Hematopoietic multipotent progenitor cell treated with erythropoietin and hydrocortisone succinate and interleukin-3 and kit ligand, for 15 days (in vitro differentiated cells): ENCODE measurements at regions not wholly inside any gene's neighbourhood (a gene's known extent, or its start where the extent isn't known, plus 50 kb on each side); places are given as distances from the start of the nearest gene placed in this dataset.
"Not testable (repeated sequence)": the region's sequence is repeated elsewhere in the genome, so short reads cannot be mapped to it uniquely, and the experiment has no call there.

Source experiments
- DNase-seq: peaks from one replicate; pipeline ENCODE4 v3.0.0-alpha.2; 2015; ENCODE audit warnings: low spot score

GRCh38 chr14:101616202-101616601 lies 54.9 kb downstream of the DIO3 start:
- no peak for DNase-seq

DNA sequence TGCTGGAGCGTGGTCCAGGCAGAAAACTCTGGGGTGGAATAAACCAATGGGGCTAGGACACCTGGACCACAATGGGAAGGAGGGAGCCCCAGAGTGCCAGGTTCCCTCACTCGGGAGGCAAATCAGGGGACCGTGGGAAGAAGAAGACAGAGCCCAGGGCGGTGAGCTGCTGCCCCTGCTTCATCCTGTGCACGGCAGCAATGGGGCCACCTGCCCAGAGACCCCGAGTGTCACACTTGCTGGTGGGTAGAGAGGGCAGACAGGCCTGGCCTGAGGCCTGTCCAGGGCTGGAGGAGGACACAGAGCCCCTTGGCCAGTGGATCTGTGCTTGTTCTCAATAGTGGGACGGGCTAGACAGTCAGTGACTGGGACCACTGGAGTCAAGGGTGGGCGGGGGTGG lies 58.2 kb downstream of the DIO3 start:
- no peak for DNase-seq

DNA sequence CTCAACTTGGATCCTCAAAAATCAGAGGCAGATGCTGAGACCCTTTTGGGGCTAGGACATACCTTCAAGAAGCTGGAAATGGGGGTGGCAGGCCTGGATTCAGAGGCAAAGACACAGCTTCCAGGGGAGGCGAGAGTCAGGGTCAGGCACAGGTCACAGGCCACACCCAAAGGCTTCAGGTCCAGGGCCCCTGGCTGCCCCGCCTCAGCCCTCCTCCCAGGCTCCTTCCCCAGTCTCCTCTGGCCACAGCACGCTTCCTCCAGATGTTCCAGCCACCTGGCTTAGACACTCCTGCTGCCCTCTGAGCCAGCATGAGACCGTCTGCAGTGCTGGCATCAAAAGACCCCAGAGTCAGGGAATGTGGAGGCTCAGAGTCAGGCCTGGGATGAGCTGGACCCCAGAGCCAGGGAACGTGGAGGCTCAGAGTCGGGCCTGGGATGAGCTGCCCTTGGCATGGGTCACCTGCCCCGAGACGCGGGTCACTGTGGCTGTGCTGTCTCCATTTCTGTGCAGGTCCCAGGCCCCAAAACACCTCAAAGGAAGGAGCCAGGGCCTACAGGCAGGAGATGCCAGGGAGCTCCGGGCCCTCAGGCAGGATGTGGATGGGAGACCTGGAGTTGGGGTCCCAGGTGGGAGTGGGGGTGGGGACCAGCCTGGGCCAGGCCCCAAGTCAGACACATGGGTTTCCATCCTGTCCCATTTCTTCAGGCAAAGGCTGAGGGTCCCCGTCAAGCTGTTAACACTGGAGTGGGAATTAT lies 58.9 kb downstream of the DIO3 start:
- DNase-seq = no peak

- no peak for DNase-seq
Observed at GRCh38 chr14:101620821-101621785, 59.8 kb downstream of the DIO3 start.

DNA sequence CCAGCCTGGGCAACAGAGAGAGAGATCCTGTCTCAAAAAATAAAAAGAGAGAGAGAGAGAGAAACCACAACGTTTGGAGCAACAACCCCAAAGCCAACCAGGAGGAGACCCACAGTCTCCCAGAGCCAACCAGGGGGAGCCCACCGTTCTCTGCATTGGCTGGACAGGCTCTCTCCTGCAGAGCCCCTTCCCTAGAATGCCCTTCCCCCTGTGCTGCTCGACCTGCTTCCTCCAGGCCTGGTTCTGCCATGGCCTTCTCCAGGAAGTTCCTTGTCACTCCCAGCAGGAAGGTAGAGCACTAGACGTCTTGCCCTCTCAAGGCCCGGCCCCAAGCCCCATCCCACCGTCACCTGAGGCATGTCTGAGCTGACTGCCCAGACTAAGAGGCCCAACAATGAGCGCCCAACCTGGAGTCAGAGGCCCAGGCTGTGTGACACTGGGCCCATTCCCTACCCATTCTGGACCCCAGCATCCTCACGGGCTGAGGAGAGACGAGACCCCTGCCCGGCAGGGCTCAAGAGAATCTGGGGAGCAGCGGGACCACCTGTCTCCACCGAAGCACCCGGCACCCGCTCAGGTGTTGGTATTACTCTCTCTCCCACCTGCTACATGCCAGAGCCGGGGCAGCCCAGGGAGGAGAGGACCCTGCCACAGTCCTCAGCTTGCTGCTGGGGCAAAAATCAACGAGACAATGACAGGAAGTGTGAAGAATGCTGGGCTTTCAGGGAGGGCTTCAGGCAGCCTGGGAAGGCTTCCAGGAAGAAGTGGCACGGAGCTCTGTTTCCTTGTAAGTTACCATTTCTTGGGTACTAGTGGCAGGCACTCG lies 61.2 kb downstream of the DIO3 start:
- DNase-seq = no peak

- no peak for DNase-seq
Observed at GRCh38 chr14:101623077-101623372, 61.7 kb downstream of the DIO3 start.

DNA sequence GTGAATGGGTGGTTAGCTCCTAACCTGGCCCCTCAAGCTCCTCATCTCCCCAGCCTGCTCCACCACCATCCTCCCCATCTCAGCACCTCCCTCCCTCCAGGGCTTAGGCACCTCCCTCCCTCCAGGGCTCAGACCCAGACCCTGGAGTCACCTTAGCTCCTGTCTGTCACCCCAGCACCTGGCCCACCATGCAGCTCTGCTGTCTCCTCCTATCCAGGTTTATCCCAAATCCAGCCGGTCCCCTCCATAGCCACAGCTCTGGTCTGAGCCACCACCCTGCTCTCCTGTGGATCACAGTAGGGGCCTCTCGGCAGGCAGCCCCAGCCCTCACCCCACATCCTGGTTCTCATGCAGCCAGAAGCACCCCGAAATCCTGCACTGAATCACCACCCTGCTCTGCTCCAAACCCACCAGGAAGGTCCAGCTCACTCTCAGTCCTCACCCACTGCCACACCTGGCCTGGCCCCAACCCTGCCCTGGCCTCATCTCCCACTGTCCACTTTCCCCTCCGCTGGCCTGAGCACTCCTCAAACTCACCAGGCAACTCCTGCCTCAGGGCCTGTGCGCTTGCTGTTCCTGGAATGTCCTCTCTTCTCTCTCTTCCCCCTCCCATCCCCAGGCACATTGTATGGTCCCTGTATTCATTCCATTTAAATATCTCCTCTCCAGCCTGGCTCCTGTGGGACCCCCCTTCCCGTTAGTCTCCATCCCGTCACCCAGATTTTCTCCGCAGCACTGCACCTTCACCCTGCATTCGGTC lies 62.6 kb downstream of the DIO3 start:
- DNase-seq = no peak

DNA sequence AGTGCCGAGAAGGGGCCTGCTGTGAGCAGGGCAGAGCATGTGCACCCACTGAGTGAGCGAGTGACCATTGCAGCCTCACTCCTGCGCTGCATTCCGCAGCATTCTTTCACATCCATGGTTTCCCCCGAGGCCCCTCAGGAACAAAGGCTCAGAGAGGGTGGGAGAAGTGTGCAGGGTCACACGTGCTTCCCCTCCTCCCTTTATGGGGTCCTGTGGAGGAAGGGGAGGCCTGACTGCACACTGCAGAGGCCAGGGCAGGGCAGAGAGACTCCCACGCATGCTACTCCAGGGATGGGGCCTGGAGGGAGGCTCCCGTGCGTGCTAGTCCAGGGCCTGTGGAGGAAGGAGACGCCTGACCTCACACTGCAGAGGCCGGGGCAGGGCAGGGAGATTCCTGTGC lies 63.2 kb downstream of the DIO3 start:
- DNase-seq = no peak

DNA sequence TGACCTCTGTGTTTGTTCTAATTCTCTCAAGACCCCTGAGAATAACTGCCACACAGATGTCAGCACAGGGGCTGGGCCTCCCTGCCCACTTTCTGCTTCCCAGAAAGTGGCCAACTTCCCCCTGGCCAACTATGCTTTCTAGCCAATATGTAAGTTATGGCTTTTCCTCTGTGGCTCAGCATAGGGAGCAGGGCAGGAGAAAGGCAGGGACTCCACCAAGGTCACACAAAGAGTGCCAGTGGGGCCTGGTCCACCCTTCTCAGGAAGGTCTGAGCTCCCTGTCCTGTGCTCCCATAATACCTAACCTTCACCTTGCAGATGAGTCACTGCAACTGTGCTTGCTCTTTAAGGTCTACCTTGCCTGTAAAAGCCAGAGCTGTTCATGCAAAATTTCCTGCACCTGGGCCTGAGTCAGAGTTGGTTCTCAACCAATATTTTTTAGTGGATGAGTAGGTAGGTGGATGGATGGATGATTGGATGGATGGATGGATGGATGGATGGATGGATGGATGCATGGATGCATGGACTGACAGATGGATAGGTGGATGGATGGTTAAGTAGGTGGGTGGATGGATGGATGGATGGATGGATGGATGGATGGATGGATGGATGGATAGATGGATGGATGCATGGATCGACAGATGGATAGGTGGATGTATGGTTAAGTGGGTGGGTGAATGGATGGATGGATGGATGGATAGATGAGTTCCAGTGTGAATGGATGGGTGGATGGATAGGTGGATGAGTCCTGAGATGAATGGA lies 64.2 kb downstream of the DIO3 start:
- DNase-seq = no peak

- DNase-seq = no peak
Observed at GRCh38 chr14:101626331-101626730, 65.0 kb downstream of the DIO3 start.

GRCh38 chr14:101627915-101628262 lies 66.6 kb downstream of the DIO3 start:
- no peak for DNase-seq

GRCh38 chr14:101628471-101628966 lies 67.2 kb downstream of the DIO3 start:
- DNase-seq = peak; percentile 59

DNA sequence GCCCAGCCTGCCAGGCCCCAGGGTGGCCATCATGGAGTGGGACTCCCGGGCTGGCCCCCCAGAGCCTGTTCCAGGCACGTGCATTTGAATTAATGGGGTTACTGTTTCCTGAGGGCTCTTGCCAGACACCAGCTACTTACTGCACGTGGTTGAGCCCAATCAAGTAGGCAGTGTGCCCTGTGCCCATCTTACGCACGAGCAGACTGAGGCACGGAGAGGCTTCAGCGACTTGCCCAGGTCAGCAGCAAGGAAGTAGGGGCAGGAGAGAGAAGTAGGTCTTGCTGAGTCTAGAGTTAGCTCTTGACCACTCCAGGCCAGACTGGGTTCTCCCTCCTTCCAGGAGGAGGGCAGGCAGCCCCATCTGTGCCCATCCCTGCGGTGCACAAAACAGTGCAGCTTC lies 67.7 kb downstream of the DIO3 start:
- no peak for DNase-seq

GRCh38 chr14:101630056-101630965 lies 69.0 kb downstream of the DIO3 start:
- no peak for DNase-seq

GRCh38 chr14:101631199-101631598 lies 69.9 kb downstream of the DIO3 start:
- no peak for DNase-seq

- not testable (repeated sequence) for DNase-seq
Observed at GRCh38 chr14:101631970-101632369, 70.7 kb downstream of the DIO3 start.

DNA sequence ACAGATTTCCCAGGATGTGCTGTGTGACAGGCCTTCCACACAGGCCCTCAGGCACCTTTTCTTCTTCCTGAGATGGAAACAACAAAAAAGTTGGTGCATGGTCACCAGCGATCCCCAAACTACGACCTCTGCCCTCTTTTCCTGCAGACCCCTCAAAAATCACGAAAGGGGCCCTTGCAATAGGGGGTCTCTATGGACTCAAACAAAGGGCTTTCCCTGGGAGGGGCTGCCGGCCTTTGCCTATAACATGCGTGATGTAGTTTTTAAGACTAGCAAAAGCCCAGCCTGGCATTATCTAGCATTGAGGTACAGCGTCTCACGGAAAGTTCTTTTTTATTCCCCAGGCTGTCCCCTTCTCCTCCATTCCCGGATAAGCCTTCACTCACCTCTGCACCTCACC lies 71.2 kb downstream of the DIO3 start:
- no peak for DNase-seq

- no peak for DNase-seq
Observed at GRCh38 chr14:101633276-101633675, 72.0 kb downstream of the DIO3 start.

DNA sequence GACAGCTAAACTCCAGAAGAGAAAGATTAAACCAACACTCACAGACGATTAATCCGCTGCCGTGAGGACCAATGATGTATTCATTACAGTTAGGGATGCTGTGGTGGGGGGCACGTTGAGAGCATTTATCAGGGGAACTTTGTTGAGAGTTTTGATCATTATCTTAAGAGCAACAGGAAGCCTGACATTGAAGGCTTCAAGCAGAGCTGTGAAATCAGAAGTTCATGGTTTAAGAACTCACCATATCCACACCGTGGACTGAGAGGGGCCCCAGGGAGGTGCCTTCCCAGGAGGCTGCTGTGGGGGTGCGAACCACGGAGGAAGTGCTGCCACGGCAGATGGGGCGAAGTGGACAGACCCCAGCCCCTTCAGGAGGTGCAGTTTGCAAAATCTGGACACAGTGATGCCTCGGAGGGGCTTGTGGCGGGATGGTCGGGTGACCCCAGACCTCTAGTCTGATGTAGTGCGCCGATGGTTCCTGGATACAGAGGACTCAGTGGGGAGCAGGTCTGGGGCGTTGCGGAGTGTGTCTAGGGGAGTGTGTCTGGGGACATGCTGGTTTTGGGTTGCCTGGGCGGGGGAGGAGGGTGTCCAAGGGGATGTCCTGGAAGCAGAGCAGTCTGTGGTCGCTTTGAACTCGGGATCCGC lies 73.0 kb downstream of the DIO3 start:
- no peak for DNase-seq
